Thoracic aorta (tissue), 2 donors: ENCODE measurements at regions not wholly inside any gene's neighbourhood (a gene's known extent, or its start where the extent isn't known, plus 50 kb on each side); places are given as distances from the start of the nearest gene placed in this dataset.

Source experiments
- ATAC-seq: fragments of 150-250 bp; one replicate; pipeline ENCODE4 v1.8.0; 2017; ENCODE audit warnings: low read depth; ENCODE audit not compliant: insufficient number of reproducible peaks, low FRiP score
- DNase-seq: peaks from one replicate; pipeline ENCODE4 v3.0.0-alpha.2; 2020; ENCODE audit warnings: low spot score
- H3K27ac ChIP-seq, 2 donors: fragments of 200-600 bp; sonication (generic); 1 replicate in 1 of 2; 2 replicates in 1 of 2; pipeline ENCODE4 v1.5.1; 2016; ENCODE audit warnings: mild to moderate bottlenecking in 2 of 2, moderate library complexity in 2 of 2
- H3K27me3 ChIP-seq: fragments of 200-600 bp; sonication (generic); replicated peaks from 2 replicates; pipeline ENCODE4 v1.6.0; 2016; ENCODE audit warnings: mild to moderate bottlenecking; ENCODE audit not compliant: insufficient read depth
- H3K36me3 ChIP-seq: fragments of 200-600 bp; sonication (generic); one replicate; pipeline ENCODE4 v1.5.1; 2016
- H3K4me1 ChIP-seq, 2 donors: fragments of 200-600 bp; sonication (generic); 1 replicate in 1 of 2; 2 replicates in 1 of 2; pipeline versions ENCODE4 v1.5.1 to v1.6.0; 2016; ENCODE audit warnings: low read depth in 2 of 2, mild to moderate bottlenecking in 1 of 2; ENCODE audit not compliant: control insufficient read depth in 1 of 2
- H3K4me3 ChIP-seq: fragments of 200-600 bp; sonication (generic); 2 replicates; pipeline ENCODE4 v1.5.1; 2016; ENCODE audit warnings: mild to moderate bottlenecking
- H3K9me3 ChIP-seq: fragments of 200-600 bp; sonication (generic); 2 replicates; pipeline ENCODE4 v1.5.1; 2016
- TF ChIP-seq, protein P1 (sequence below): fragments of 200-600 bp; sonication (generic); IDR thresholded peaks from one replicate; pipeline ENCODE4 v1.5.1; 2019; ENCODE audit warnings: antibody characterized with exemption

DNA sequence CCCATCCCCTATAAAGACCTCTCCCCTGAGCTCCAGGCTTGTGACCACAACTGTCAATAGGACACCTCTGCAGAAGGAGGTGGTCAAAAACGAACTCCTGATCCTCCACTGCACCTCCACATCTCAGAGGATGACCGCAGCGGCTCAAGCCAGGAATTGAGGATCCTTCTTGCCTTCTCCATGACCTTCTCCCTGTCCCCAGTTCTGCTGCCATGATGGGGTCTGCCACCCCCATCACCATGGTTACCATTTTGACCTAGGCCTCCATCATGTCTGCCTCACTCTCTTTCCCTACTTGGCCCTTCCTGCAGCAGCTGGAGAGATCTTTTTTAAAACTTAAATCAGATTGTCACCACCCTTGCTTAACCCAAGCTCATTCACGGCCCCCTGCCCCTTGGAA, 81.3 kb upstream of the LINGO1 start:
- TF ChIP-seq, protein P1, sequence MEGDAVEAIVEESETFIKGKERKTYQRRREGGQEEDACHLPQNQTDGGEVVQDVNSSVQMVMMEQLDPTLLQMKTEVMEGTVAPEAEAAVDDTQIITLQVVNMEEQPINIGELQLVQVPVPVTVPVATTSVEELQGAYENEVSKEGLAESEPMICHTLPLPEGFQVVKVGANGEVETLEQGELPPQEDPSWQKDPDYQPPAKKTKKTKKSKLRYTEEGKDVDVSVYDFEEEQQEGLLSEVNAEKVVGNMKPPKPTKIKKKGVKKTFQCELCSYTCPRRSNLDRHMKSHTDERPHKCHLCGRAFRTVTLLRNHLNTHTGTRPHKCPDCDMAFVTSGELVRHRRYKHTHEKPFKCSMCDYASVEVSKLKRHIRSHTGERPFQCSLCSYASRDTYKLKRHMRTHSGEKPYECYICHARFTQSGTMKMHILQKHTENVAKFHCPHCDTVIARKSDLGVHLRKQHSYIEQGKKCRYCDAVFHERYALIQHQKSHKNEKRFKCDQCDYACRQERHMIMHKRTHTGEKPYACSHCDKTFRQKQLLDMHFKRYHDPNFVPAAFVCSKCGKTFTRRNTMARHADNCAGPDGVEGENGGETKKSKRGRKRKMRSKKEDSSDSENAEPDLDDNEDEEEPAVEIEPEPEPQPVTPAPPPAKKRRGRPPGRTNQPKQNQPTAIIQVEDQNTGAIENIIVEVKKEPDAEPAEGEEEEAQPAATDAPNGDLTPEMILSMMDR = no peak
- no peak for ATAC-seq

DNA sequence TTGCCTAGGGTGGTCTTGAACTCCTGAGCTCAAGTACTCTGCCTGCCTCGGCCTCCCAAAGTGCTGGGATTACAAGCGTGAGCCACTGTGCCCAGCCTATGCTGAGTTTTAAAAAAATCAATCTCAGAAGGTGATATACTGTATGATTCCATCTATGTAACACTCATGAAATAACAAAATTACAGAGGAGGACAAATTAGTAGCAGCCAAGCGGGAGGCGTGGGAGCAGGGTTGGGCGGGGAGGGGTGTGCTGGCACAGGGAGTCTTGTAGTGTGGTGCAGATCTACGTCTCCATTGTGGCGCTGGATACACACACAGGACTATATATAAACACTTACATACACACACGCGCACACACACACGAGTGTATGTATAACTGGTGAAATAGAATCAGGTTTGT, 80.6 kb upstream of the LINGO1 start:
- H3K27me3 ChIP-seq = no peaks in the 10 kb centered on the region
- no peak overlapping the region for H3K4me3 ChIP-seq
- DNase-seq (no peak), ATAC-seq (no peak)
- H3K36me3 ChIP-seq = no peaks in the 10 kb centered on the region
- TF ChIP-seq, protein P1 = no peak
- no peak overlapping the region for H3K27ac ChIP-seq
- H3K4me1 ChIP-seq = no peaks in the 10 kb centered on the region
- no peaks in the 10 kb centered on the region for H3K9me3 ChIP-seq

More for the DNA sequence above, 81.3 kb upstream of the LINGO1 start:
- DNase-seq = no peak
- Histone ChIP-seq H3K36me3 (no peaks in the 10 kb centered on the region), H3K27ac (no peak overlapping the region), H3K4me3 (no peak overlapping the region), H3K9me3 (no peaks in the 10 kb centered on the region), H3K4me1 (no peaks in the 10 kb centered on the region), H3K27me3 (no peaks in the 10 kb centered on the region)

DNA sequence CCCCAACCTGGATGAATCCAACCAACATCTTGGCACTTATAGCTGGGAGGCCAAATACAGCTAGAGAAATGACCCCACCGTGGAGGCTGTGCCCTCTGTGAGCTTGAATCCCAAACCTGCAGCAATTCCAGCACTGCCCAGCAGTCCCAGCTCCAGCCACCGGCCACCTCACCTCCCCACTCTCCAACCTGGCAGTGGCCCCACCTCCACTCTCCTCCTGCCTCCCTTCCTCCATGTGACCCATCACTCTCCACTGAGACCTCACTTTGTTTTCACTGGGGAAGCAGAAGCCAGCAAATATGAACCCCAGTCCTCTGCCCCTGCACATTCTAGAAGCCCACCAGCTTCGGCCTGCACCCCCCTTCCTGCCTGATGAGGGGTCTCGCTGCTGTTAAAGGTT, 79.7 kb upstream of the LINGO1 start:
- no peaks in the 10 kb centered on the region for H3K27me3 ChIP-seq
- ATAC-seq = no peak
- no peak overlapping the region for H3K27ac ChIP-seq
- DNase-seq = no peak
- no peaks in the 10 kb centered on the region for H3K9me3 ChIP-seq
- H3K4me3 ChIP-seq = no peak overlapping the region
- TF ChIP-seq, protein P1 = no peak
- no peaks in the 10 kb centered on the region for H3K36me3 ChIP-seq
- no peaks in the 10 kb centered on the region for H3K4me1 ChIP-seq

DNA sequence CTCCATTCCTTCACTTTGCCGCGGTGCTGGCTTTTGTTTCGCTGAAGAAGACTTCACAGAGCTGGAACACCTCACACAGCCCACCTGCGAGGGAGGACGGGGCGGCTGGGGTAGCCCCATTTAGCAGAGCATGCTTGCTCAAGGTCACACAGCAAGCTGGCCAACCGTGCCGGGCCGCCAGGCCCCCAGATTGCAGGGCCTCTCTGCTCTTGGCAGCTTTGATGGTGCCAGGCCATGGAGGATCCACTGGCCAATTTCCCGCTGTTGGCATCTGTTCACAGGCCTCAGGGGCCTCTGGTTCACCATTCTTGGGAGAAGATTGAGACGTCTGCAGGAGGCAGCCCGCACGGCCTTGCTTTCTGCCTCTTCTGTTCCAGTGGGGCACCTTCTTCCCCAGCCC, 77.9 kb upstream of the LINGO1 start:
- H3K27ac ChIP-seq = no peak overlapping the region
- H3K27me3 ChIP-seq = no peaks in the 10 kb centered on the region
- H3K9me3 ChIP-seq = no peaks in the 10 kb centered on the region
- ATAC-seq = no peak
- H3K4me1 ChIP-seq = no peaks in the 10 kb centered on the region
- DNase-seq = no peak
- TF ChIP-seq, protein P1 = no peak
- H3K4me3 ChIP-seq = no peak overlapping the region
- H3K36me3 ChIP-seq = no peaks in the 10 kb centered on the region

DNA sequence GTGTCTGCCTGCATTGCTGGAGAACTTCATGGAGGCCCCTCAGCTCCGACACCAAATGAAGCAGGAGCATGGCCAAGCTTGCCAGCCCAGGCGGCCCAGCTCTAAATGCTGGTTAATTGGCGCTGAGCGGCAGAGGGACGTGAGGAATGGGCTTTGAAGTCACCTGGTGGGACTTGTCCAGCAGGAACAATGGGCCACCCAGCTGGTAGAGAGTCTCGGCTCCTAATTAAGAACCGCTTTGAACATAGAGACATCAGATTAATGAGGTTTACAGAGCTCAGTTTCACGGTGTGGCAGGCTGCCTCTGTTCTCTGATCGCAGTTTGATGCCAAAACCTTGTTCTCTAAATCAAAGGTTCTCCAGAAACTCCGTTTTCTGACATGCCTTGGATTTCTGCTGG, 77.5 kb upstream of the LINGO1 start:
- ATAC-seq = no peak
- Histone ChIP-seq H3K4me1 (no peaks in the 10 kb centered on the region), H3K9me3 (no peaks in the 10 kb centered on the region), H3K27me3 (no peaks in the 10 kb centered on the region), H3K36me3 (no peaks in the 10 kb centered on the region), H3K4me3 (no peak overlapping the region), H3K27ac (no peak overlapping the region)
- TF ChIP-seq, protein P1 = no peak
- DNase-seq = no peak
